HG02798 (cell line): ENCODE measurements at regions not wholly inside any gene's neighbourhood (a gene's known extent, or its start where the extent isn't known, plus 50 kb on each side); places are given as distances from the start of the nearest gene placed in this dataset.

Experiments
- ATAC-seq: cut with Tn5 transposase; IDR thresholded peaks from one replicate; pipeline ENCODE4 v1.9.1; 2021; ENCODE audit warnings: mild to moderate bottlenecking; ENCODE audit not compliant: unreplicated experiment, poor library complexity

DNA sequence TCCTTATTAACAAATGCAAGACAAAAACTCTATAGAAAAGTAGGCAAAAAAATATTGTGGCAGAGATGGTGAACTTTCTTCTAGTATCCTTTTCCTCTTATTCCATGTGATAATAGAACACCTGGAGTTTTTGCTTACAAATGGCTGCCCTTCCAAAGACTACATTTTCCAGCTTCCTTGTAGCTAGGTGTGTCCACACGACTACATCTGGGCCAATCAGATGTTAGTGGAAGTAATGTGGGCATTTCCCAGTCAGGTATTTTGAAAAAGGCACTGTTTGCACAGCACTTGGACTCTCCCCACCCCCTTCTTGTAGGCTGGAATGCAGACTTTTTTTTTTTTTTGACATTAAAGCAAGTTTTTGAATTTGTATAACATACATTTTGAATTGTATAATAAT, 105.5 kb upstream of the TBX20 start:
- no peak for ATAC-seq

DNA sequence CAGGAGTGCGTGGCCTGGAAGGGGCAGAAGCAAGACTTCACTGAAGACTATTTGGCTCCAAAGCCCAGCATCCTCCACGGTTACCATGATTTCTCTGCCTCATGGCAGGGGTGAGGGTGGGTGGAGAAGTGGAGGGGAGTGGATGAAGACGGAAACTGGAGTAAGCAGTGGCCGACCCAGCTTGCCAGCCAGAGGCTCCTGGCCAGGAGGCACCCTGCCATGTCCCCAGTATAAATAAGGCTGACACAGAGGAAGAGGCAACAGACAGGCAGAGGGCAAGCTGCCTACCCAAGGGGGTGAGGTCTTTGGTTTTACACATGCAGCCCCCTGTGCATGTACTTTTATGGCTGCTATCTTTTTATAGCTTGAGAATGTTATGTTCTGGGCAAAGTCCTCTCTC, 102.6 kb upstream of the TBX20 start:
- ATAC-seq: no peak

DNA sequence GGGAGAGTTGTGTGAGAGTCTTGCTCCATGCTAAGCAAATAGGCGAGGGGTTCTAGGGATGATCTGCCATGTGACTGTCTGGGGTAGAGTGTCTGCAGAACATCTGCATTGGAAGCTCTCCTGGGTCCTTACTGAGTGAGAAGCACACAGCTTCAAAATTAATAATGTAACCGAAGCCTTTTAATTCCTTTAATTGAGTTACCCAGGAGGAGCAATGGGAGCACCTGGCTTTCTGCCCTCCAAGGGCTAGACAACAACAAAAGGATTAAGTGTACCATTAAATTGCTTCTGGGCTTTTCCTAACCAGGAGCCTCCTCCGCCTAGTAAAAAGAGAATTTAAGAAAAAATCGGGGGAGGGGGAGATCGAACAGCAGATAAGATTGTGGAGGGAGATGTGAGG, 102.0 kb upstream of the TBX20 start:
- ATAC-seq: no peak

DNA sequence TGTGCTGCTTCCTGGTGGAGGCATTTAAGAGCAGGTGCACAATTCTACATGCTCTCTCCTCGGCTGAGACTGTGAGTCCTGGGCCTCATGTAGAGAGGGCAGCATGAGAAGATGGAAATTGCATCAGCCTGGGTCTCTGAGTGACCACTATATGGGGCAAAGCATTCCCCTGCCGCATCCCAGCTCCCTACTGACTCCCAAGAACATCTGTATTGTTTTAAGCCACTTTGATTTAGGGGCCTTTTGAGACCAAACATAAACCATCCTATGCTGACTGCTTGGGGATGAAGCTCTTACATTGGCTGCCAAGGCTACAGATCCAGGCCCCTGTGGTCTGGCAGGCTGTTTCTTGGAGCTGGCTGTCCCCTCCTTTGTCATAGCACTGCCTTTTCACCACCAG, 101.3 kb upstream of the TBX20 start:
- ATAC-seq: no peak

DNA sequence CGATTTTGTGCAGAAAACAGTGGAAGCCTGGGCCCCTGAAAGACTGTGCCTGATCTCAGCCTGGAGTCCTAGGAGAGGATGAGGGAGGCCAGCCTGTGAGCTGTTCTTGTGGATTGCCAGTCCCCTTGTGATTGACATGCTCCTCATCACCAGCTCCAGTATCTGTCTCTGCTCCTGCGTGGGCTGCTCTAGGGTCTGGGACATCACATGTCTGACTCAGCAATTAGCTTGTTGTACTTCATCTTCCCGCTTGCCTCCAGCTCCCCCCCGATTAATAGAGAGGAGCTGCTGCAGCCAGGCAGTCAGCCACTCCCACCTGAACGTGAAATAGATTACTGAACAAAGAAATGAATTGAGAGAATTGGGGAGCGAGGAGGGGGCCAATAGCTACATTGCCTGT, 99.6 kb upstream of the TBX20 start:
- ATAC-seq: no peak

DNA sequence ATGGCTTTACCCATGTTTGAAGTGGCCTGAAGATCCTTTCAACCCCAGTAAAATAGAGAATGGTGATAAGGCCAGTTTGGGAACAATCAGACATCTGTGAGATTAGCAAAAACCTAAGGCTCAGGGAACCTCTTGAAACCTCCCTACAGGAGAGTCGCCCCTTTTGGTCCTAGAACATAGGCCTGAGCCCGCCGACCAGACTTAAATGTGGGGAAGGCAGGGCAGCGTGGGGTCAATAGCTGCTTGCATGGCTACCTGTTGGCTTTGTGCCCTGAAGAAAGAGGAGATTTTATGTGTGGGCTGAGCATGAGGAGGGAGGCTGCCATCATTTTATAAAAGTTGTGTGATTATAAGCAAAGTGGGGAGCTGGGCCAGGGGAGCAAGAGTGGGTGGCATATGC, 97.6 kb upstream of the TBX20 start:
- ATAC-seq: no peak

DNA sequence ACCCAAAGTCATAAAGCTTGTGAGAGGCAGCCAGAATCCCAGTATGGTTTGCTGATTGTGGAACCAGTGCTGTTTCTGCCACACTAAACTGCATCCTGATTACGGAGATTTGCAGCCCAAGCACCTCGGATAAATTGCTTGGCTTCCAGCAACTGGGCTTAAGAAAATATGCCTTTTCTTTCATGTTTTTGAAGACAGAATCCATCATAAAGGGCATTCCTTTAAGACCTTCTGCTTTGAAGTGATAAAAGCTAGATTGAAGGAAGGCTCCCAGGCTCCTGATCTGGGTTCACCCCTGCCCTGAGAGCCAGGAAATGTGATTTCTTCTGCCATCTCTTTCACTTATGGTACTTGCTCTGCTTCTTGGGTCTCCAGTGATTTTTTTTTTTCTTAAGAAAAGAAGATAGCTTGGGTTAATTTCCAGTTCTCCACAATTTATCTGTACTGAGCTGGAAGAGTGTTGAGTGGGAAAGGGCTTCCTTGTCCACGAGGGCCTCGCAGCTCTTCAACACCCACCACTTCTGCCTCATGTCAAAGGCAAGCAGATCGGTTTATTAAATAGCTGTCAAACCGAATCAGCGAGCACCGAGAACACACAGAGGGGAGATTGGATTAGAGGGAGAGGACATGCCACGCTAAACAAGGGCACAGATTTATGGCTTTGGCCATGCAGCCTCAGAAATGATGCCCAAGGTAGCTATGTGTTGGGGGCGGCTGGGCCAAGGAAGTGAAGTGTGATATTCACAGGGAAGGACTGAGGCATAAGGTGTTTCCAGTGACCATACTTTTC, 94.9 kb upstream of the TBX20 start:
- ATAC-seq: no peak

DNA sequence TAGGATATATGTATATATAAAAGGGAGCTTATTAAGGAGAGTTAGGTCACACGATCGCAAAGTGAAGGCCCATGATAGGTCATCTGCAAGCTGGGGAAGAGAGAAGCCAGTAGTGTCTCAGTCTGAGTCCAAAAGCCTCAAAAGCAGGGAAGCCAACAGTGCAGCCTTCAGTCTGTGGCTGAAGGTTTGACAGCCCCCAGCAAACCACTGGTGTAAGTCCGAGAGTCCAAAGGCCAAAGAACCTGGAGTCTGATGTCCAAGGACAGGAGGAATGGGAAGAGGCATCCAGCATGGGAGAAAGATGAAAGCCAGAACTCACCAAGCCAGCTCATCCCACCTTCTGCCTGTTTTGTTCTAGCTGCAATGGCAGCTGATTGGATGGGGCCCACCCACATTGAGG, 88.9 kb upstream of the TBX20 start:
- no peak for ATAC-seq

DNA sequence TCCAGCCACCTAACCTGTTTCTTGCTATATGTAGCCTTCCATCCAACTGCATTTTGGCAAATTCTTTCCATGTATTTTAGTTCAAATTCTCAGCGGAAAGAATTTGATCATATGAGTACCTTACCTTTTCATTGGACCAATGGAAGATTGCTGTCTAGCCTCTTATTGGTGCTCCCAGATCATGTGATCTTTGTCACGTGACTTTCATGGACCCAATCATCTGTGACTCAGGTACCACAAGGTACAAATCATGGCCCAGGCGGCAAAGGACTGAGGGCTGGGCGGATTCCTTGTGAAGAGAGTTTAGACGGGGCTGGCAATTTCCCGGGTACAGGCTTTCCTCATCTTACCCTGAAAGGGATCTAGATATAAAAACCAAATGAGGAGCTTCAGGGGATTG, 85.9 kb upstream of the TBX20 start:
- ATAC-seq: no peak

DNA sequence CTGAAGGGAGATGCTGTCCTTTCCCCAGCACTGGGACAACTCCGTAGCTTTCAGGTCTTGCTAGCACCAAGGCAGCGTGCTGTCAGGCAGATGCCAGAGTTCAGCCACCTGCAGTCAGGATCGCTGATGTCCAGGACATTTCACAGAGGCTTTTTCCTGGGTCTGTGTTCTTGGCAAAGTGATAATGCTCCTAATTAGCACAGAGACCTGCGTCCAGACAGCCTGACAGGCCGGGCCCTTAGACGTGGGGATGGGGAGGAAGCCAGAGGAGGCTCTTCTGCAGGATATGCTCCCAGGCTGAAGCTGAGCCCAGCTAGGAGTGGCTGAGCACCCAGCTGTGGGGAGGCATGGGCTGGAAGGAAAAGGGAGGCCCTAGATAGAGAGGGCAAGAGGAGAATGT, 82.5 kb upstream of the TBX20 start:
- no peak for ATAC-seq

DNA sequence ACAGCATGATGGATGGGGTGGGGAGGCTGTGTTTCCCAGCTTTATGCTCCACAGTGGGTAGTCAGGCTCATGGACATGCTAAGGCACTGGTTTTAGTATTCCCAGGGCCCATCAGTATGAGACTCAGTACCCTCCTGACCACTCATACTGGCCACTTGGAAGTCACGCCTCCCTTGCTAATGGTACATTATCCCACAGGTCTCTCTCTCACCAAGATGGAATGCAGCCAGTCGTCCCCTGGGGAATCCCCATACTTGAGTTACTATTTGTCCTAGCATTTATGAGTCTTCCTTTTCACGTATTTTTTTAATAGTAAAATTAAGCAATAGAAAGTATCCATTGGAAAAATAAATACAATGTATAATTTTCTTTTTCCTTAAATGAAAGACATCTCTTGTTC, 80.6 kb upstream of the TBX20 start:
- no peak for ATAC-seq

DNA sequence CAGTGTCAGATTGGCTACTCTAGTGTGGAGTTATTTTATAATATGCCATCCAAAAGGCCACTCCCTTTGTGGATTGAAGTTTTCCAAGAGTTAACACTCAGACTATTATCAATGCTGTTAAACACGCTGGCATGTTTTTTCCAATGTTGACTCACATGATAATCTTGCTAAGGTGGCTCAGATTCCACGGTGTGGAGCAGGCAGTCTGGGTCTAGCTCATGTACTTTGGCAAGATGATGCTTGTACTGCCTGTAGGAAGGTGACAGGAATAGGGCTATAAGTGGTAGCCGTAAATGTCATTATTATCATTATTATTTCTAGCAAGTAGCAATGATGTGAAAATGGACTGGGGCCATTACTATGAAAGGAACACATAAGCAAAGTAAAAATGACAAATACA, 79.4 kb upstream of the TBX20 start:
- ATAC-seq: no peak

DNA sequence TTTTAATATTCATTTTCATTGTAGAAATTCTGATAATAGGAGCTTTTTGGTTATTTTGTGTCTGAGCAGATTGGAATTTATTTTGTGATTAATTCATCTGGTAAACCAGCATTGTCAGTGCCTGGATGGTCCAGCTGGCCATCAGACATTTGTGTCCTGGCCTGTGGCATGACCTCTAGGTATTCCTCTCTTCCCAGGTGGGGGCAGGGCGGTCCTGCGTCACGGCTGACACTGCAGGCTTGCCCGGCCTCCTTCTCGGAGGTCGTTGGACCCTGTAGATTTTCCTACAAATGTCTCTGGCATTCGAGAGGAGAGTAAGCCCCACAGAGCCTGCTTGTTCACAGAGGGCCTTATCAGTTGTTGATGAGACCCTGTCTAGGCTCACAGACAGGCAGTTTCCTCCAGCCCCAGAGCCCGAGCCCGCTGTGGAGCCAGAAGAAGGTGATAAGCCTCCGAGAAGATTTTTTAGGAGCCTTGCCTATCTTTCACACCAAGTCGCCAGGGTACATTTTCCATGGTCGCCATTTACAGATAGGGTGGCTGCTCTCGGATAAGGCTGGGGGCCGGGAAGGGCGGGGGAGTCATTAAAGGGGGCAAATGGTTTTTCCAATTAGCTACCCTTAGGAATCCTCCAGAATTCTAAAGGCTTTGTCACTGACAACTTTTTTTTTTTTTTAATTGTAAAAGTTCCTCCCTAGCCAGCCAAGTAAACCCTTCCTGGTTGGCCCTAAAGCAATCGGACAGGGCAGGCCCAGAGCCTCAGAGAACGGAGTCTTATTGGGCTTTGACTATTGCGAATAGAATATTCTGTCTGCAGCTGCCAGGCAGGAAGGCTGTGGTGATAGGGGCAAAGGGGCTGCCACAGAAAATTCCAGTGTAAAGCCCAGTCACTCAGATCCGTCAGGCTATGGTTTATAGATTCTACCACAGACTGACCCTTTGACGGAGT, 78.1 kb upstream of the TBX20 start:
- ATAC-seq: no peak

DNA sequence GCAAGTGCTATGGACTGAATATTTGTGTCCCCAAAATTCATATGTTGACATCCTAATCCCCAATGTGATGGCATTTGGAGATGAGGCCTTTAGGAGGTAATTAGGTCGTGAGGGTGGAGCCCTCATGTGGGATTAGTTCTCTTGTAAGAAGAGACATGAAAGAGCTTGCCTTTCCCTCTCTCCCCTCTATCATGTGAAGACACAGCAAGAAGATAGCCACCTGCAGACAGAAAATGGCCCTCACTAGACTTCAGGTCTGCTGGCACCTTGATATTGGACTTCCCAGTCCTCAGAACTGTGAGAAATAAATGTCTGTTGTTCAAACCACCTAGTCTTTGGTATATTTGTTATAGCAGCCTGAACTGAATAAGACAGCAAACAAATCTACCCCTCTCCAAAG, 75.1 kb upstream of the TBX20 start:
- no peak for ATAC-seq

DNA sequence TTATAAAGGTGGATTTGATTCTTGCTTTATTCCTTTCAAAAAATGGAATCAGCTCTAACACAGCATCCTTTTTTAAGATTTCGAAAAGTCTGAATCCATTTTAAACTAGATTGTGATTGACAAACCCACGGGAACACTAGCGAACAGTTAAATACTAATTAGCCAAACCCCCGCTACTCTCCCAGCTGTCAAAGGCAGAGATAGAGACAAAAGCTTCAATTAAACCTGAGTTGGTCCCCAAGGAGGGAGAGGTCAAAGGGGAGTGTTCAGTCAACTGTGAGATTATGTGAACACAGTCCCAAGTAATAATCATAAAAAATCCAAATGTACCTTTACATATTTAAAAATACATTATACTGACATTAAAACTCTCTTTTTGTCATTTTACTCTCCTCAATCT, 65.7 kb upstream of the TBX20 start:
- no peak for ATAC-seq

DNA sequence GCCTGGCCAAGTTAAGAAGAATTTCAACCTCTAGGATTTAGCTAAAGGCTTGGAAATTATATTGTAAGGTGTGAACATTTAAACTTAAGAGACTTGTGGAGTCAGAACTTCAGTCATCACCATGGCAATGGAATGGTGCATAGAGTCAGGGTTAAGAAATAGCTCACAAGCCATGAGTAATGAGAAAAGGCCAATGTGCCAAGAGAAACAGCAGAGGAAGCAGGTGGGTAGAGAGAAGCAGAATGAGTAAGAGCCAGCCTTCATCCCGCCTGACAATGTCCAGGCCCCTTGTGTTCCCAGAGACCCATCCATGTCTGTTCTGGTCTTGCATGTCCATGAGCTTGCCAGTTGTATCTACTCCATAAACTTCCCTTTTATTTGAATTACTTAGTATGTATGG, 62.6 kb upstream of the TBX20 start:
- ATAC-seq: no peak

DNA sequence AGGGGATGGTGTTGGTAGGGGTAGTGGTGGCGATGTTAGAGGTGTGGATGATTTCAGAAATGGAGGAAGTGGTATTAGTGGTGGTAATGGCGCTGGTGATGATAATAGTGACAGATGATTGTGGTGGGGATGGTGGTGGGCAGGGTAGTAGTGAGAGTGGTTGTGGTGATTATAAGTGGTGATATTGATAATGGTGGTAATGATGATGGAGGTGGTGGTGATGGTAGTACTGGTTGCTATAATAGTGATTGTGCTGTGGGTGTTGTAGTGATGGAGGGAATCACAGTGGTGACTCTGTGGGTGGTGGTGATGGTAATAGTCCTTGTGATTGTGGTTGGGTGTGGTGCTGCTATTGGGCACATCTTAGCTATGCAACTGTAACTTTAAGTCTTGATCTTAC, 61.6 kb upstream of the TBX20 start:
- ATAC-seq: no peak

DNA sequence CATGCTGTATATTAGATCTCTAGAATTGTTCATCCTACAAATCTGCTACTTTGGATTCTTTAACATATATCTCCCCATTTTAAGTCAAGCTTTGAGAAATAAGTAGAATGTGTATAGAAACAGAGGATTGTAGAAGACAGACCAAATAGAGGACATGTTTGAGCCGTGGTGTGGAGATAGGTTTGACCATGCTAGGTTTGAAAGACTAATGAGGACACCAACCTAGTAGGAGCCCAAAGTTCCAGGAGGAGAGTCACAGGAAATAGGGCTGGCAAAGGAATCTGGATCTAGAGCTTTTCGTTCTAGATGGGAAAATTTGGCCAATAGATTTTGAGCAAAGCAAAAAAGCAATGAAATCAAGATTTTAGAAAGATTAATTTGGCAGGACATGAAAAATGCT, 60.5 kb upstream of the TBX20 start:
- ATAC-seq: no peak

DNA sequence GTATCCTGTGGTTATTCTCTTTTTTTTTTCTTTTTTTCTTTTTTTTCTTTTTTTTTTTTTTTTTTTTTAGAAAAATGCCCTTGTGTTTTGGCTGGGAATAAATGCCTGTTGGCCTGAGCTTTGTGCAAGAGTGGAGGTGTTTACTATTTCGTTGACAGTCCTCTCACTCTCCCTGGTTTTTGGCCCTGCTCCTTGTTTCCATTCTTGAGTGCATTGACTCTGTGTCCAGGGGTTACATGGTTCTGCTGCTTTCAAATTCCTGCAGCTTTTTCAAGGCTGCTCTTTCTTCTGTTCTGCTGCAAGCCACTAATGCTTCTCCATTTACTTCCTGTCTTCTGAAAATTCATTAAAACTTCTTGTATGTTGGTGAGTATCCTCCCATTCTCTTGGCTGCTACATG, 59.7 kb upstream of the TBX20 start:
- ATAC-seq: no peak
